IMR-90 (cell line): ENCODE measurements at regions not wholly inside any gene's neighbourhood (a gene's known extent, or its start where the extent isn't known, plus 50 kb on each side); places are given as distances from the start of the nearest gene placed in this dataset.

Source experiments
- BHLHE40 ChIP-seq: fragments of 150-350 bp; IDR thresholded peaks from 2 replicates; pipeline ENCODE4 v1.6.1; 2016; ENCODE audit warnings: mild to moderate bottlenecking, low read depth, low read length
- CHD1 ChIP-seq: IDR thresholded peaks from 2 replicates; pipeline ENCODE4 v1.6.1; 2012; ENCODE audit warnings: low read depth, low read length, improper control_type of control experiment
- FOS ChIP-seq: fragments of 150-350 bp; IDR thresholded peaks from 2 replicates; pipeline ENCODE4 v1.6.1; 2016; ENCODE audit warnings: low read depth, low read length
- MAFK ChIP-seq: IDR thresholded peaks from 2 replicates; pipeline ENCODE4 v1.6.1; 2012; ENCODE audit warnings: low read depth, low read length, improper control_type of control experiment
- MXI1 ChIP-seq: IDR thresholded peaks from 2 replicates; pipeline ENCODE4 v1.6.1; 2012; ENCODE audit warnings: low read depth, mild to moderate bottlenecking, low read length, moderate library complexity, borderline replicate concordance
- NFE2L2 ChIP-seq: fragments of 150-350 bp; IDR thresholded peaks from 2 replicates; pipeline ENCODE4 v1.6.1; 2016; ENCODE audit warnings: low read depth, mild to moderate bottlenecking, low read length
- POLR2A ChIP-seq: IDR thresholded peaks from 2 replicates; pipeline ENCODE4 v1.6.1; 2012; ENCODE audit warnings: mild to moderate bottlenecking, low read depth, low read length
- RAD21 ChIP-seq: IDR thresholded peaks from 2 replicates; pipeline ENCODE4 v1.6.1; 2012; ENCODE audit warnings: low read length, improper control_type of control experiment
- RCOR1 ChIP-seq: IDR thresholded peaks from 2 replicates; pipeline ENCODE4 v1.6.1; 2012; ENCODE audit warnings: mild to moderate bottlenecking, low read length, improper control_type of control experiment; ENCODE audit not compliant: insufficient replicate concordance
- RFX5 ChIP-seq: IDR thresholded peaks from 2 replicates; pipeline ENCODE4 v1.8.0; 2012; ENCODE audit warnings: low read depth, mild to moderate bottlenecking, low read length, moderate library complexity
- SMC3 ChIP-seq: fragments of 150-350 bp; IDR thresholded peaks from 2 replicates; pipeline ENCODE4 v1.6.1; 2016; ENCODE audit warnings: low read depth, mild to moderate bottlenecking, antibody characterized with exemption, low read length, moderate library complexity
- TF ChIP-seq, protein P1 (sequence below): fragments of 150-350 bp; IDR thresholded peaks from 2 replicates; pipeline ENCODE4 v1.6.1; 2017; ENCODE audit warnings: mild to moderate bottlenecking, antibody characterized with exemption, low read length, low read depth
- TF ChIP-seq, protein P2 (sequence below): conservative IDR thresholded peaks from 2 replicates; pipeline ENCODE4 v1.5.1; 2012; ENCODE audit warnings: mild to moderate bottlenecking, low read depth, low read length, improper control_type of control experiment
- TF ChIP-seq, protein P3 (sequence below): fragments of 150-350 bp; IDR thresholded peaks from 2 replicates; pipeline ENCODE4 v1.6.1; 2016; ENCODE audit warnings: low read depth, mild to moderate bottlenecking, low read length, moderate library complexity, borderline replicate concordance

DNA sequence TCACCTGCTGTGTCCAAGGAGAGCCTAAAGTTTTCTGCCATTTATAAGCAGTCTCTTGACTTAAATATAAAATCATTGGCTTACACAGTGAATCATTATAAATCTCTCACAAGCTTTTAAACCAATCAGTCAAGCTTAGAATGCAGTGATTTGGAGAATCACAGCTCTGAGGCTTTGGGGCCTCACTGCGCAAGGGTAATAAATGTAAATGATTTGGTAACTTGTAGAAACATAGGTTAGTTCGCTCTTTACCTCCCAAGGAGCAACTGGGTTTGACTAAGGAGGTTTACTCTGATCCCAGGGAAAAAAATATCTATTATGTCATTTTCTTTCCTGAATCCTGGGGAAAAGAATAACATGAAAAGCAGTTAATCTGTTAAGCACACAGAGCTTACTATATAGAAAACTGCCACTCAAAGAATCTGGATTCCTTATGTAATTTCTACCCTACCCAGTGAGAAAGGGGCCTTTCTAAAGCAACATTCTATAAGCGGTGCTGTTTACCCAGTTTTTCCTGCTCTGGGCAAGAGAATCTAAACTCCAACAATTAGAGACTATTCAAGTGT lies 128.2 kb downstream of the MZT1 start:
- TF ChIP-seq, protein P1, sequence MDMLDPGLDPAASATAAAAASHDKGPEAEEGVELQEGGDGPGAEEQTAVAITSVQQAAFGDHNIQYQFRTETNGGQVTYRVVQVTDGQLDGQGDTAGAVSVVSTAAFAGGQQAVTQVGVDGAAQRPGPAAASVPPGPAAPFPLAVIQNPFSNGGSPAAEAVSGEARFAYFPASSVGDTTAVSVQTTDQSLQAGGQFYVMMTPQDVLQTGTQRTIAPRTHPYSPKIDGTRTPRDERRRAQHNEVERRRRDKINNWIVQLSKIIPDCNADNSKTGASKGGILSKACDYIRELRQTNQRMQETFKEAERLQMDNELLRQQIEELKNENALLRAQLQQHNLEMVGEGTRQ: no peak
- no peak for TF ChIP-seq RFX5
- no peak for TF ChIP-seq FOS
- TF ChIP-seq CHD1: no peak
- TF ChIP-seq RCOR1: no peak
- no peak for TF ChIP-seq NFE2L2
- TF ChIP-seq POLR2A: no peak
- TF ChIP-seq, protein P2, sequence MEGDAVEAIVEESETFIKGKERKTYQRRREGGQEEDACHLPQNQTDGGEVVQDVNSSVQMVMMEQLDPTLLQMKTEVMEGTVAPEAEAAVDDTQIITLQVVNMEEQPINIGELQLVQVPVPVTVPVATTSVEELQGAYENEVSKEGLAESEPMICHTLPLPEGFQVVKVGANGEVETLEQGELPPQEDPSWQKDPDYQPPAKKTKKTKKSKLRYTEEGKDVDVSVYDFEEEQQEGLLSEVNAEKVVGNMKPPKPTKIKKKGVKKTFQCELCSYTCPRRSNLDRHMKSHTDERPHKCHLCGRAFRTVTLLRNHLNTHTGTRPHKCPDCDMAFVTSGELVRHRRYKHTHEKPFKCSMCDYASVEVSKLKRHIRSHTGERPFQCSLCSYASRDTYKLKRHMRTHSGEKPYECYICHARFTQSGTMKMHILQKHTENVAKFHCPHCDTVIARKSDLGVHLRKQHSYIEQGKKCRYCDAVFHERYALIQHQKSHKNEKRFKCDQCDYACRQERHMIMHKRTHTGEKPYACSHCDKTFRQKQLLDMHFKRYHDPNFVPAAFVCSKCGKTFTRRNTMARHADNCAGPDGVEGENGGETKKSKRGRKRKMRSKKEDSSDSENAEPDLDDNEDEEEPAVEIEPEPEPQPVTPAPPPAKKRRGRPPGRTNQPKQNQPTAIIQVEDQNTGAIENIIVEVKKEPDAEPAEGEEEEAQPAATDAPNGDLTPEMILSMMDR: no peak
- no peak for TF ChIP-seq SMC3
- TF ChIP-seq MXI1: no peak
- TF ChIP-seq MAFK: no peak
- TF ChIP-seq RAD21: no peak
- TF ChIP-seq, protein P3, sequence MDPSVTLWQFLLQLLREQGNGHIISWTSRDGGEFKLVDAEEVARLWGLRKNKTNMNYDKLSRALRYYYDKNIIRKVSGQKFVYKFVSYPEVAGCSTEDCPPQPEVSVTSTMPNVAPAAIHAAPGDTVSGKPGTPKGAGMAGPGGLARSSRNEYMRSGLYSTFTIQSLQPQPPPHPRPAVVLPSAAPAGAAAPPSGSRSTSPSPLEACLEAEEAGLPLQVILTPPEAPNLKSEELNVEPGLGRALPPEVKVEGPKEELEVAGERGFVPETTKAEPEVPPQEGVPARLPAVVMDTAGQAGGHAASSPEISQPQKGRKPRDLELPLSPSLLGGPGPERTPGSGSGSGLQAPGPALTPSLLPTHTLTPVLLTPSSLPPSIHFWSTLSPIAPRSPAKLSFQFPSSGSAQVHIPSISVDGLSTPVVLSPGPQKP: no peak
- TF ChIP-seq BHLHE40: no peak
